ENCODE measurements at regions not wholly inside any gene's neighbourhood (a gene's known extent, or its start where the extent isn't known, plus 50 kb on each side); places are given as distances from the start of the nearest gene placed in this dataset.

DNA sequence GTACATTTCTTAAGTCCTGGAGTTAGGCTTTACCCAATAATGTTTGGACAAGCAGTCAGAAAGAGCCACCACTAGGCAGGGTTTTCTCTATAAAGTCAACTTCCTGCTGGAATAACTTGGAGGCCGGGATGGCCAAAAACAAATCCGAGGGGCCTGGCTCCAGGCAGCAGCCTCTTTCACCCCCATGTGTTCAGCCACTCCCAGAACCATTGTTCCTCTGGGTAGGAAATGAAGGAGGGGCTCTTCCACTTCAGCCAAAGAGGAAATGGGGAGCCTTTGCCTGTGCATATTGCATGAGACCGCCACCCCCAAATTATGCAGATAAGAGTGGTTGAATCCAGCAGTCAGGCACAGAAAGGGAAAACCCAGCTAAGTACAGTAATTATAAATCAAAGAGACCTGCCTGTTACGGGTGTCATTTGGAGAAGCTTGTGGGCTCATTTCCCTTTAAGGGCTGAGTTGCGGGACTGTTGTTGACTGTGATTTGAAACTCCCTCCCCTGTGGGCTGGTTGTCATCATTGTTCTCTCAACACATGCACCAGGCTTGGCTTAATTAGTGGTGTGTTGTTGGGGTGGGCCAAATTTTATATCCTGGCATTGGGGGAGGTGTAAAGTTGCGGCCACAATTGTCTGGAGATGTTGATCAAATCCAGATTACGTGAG lies 212.8 kb upstream of the SOX11 start:
- peak; percentile 44 for DNase-seq (ENCODE audit: low read depth, low spot score)

DNA sequence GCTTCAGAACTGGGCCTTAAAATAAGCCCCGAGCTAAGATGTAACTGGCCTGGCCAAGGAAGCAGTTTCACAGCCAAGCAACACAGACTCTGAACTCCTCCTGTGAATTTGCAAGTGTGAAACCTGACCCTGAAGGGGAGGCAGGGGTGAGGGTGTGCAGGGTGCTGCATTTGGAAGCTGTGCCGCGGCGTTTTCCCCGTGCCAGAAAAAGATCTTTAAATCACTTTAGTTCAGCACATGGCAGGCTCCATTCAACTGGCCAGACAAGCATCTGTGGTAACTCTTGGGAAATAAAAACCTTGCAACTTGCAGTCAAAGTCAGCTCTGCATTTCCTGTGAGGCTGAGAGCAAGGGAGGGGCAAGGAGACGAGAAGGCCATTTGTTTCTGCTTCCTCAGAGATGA lies 209.3 kb upstream of the SOX11 start:
- peak; percentile 48 for DNase-seq (ENCODE audit: low read depth, low spot score)

DNA sequence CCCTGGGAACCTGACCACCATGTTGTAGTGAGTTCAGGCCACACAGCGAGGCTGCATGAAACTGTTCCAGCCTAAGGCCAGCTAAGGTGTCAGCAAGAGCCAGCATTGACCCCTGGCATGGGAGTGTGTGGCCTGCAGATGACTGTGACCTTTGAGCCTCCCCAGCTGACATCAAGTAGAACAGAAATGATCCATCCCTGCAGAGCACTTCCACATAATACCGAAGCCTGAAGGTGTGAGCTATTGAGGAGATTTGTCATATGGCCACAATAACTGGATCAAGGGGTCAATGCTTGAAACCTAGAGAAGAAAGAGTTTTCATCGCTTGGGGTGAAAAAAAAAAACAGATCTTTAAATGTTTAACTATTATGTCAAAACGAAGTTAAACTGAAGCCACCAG lies 207.3 kb upstream of the SOX11 start:
- no peak for DNase-seq (ENCODE audit: low read depth, low spot score)

GRCh38 chr2:5491523-5491922 lies 200.7 kb upstream of the SOX11 start:
- no peak for DNase-seq (ENCODE audit: low read depth, low spot score)

- no peak for DNase-seq (ENCODE audit: low read depth, low spot score)
Measured at GRCh38 chr2:5493256-5493655, 198.9 kb upstream of the SOX11 start.

DNA sequence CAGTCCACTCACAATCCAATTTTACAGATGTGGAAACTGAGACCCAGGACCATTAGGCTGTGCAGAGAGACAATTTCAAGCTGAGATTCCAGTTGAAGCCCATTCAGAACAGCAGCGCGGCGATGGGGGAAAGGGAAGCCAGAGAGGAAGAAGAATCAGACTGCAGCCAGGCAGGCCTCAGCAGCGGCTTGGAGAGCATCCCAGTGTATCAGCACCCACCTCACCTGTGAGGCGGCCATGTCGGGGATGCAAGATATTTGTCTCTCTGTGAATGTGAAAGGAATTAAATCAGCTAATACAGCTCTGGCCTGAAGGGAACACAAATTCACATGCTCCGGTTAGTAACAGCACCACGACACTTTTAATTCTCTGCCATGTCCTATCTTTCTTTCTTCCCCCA lies 198.0 kb upstream of the SOX11 start:
- DNase-seq (ENCODE audit: low read depth, low spot score) = no peak

- DNase-seq (ENCODE audit: low read depth, low spot score) = no peak
Measured at GRCh38 chr2:5495586-5495985, 196.6 kb upstream of the SOX11 start.

- no peak for DNase-seq (ENCODE audit: low read depth, low spot score)
Measured at GRCh38 chr2:5497874-5498273, 194.3 kb upstream of the SOX11 start.

GRCh38 chr2:5501807-5502206 lies 190.4 kb upstream of the SOX11 start:
- no peak for DNase-seq (ENCODE audit: low read depth, low spot score)

GRCh38 chr2:5502385-5502784 lies 189.8 kb upstream of the SOX11 start:
- no peak for DNase-seq (ENCODE audit: low read depth, low spot score)

DNA sequence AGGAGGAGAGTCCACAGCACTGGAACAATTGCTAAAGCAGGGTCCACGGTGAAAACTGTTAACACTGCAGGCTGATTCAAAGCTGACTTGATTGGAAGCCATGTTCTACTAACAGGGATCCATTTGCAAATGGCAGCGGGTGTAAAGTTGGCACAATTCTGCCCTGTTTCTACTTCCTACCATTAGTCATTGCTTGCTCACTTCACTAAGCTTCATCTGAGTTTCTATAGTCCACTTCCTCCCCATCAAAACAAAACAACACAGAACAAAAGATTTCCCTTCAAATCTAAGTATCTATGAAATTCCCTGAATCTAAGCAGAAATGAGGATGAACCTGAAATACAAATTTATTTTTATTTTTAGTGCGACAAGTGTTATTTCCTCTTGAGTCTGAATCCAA lies 187.4 kb upstream of the SOX11 start:
- no peak for DNase-seq (ENCODE audit: low read depth, low spot score)

- no peak for DNase-seq (ENCODE audit: low read depth, low spot score)
Measured at GRCh38 chr2:5507367-5507766, 184.8 kb upstream of the SOX11 start.

- DNase-seq (ENCODE audit: low read depth, low spot score) = no peak
Measured at GRCh38 chr2:5509362-5509761, 182.8 kb upstream of the SOX11 start.

DNA sequence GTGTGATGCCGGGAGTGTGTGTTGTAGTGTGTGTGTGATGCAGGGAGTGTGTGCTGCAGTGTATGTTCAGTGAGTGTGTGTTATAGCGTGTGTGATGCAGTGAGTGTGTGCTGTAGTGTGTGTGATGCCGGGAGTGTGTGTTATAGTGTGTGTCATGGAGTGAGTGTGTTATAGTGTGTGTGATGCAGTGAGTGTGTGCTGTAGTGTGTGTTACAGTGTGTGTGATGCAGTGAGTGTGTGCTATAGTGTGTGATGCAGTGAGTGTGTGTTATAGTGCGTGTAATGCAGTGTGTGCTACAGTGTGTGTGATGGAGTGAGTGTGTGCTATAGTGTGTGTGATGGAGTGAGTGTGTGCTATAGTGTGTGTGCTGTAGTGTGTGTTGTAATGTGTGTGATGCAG lies 182.1 kb upstream of the SOX11 start:
- no peak for DNase-seq (ENCODE audit: low read depth, low spot score)

DNA sequence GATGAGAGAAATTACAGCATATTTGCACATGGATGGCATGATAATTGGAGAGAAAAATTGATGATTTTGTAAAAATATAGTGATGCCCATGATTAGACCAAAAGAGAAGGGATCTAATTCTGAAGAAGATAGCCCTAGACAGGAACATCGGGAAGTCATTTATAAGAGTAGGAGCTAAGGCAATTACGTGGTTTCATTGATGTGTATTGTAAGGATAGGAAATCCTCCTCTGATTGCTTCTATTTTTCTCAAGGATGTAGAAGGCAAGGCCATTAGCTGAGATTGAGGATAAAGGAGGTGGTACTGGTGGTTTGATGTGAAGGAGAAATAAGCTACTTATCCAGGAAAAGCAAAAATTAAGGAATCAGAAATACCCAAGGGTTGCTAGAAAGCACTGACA lies 176.5 kb upstream of the SOX11 start:
- no peak for DNase-seq (ENCODE audit: low read depth, low spot score)

- DNase-seq (ENCODE audit: low read depth, low spot score) = no peak
Measured at GRCh38 chr2:5519286-5519685, 172.9 kb upstream of the SOX11 start.

DNA sequence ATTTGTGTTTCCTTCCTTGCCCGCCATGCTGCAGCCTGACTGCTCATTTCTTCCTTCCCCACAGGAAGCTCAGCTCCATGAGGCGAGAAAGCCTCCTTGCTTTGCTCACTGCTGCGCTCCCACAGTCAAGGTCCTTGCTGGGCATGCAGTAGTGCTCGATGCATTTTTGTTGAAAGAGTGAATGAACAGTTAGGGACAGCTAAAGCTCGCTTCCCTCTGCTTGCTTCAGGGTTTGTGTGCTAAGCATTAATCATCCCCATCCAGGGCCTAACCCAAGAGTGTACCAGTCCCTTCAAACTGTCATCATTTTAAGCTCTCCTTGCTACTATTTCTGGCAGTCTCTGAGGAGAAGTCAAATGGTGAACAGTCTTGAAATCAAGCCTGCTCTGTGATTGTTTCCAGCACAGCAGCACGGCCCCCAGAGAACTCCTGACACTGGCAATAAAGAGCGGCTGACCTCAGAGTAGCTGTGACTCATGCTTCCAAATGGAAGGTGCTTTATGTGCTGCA lies 171.7 kb upstream of the SOX11 start:
- DNase-seq (ENCODE audit: low read depth, low spot score) = peak; percentile 73

DNA sequence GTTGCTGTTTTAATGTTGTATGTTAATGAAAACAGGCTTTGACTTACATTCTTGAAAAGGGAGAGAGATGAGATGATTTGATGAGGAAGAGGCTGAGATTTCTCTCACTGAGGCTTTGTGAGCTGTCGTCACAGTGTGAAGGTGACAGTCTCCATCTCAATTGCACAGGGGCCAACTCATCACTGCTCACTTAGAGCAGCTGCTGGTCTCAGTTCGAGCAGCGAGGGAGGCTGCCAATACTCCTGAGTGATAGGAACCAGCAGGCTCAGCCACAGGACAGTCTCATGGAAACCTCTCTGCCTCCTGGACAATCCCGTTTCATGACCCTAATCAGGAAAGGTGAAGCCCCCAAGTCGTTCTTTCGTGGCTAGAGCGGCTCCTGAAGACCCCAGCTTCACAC lies 170.7 kb upstream of the SOX11 start:
- no peak for DNase-seq (ENCODE audit: low read depth, low spot score)

DNA sequence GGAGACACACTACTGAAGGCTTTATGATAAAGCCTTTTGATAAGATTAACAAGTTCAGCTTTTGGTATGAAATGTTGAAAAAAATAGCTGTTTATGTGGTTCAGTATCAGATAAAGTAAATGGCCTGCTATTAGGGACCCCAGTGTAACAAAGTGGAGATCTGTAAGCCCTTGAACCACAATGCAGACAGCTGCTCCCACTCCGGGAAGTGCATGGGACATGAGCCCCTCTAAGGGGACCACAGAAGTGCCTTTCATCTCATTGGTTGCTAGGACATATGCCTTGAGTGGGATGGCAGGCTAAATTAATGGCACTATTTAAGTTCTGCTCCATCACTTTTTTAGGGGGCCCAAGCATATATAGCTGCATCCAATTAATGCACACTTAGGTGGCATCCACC lies 167.6 kb upstream of the SOX11 start:
- DNase-seq (ENCODE audit: low read depth, low spot score) = no peak

GRCh38 chr2:5528706-5529105 lies 163.5 kb upstream of the SOX11 start:
- DNase-seq (ENCODE audit: low read depth, low spot score) = no peak

DNA sequence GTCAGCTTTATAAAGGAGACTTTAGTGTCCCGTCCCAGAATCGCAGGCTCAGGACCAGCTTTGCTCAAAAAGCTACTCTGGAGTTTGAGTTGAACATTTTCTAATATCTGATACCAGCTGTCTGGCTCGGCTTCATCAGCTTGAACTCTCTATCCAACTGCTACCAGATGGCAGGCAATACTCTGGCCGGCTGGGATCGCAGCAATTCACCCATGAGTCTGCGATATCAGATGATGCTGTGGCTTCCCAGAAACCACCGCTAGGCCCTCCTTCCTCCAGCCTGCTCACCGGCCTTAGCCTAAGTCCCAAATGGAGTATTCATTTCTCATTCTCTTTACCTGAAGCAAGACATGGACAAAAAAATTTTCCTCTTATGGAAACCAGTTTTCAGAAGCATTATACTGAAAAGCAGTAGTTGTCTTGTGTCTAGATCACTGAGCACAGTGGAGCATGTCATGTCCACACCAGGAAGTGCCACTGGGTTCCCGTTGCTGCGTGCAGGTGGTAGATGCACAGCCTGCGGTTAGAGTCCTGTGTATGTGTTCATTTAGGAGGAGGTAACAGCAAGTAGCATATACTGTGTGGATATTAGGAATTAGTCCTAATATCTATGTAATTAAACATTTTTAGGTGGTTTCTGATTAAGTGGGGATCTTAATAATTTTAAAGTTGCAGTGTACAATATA lies 162.0 kb upstream of the SOX11 start:
- DNase-seq (ENCODE audit: low read depth, low spot score) = no peak

DNA sequence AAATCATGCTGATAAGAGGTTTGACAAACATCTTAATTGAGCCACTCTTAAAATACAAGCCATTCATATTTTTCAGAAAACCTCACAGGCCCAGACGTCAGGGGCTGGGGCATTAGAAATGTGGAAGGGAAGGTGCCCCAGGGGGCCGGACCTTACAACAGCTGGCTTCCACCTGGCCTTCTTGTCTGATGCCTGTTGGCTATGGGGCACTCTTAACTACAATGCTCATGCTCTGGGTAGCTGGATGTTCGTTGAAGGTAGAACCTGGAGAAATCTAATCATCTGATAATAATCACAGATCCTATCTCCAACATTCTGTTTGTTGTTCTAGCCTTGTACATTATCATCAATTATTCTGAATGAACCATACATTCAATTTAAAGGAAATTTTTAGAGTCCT lies 156.9 kb upstream of the SOX11 start:
- DNase-seq (ENCODE audit: low read depth, low spot score) = no peak

DNA sequence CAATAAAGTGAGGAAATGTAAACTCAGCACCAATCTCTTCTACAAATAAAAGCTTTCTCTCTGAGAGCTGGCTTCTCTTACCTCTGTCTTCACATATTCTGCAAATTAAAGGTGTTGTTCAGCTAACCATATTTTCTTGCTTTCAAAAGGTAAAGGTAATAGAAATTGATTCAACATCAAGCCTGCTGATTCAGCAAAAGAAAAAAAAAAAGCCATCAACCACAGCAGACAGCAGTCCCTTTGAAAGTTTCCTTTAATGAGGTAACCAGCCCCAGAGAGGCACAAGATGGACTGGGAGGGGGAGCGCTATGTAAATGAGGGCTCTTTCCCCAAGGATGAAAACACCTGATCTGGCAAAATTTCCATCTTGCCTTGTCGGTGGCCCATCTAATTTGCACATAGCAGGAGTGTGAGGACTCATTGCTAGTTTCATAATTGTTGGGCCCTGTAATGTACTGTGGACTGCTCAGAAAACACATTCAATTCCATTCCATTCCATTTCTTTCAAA lies 154.9 kb upstream of the SOX11 start:
- no peak for DNase-seq (ENCODE audit: low read depth, low spot score)
